K562 (cell line): ENCODE measurements at regions not wholly inside any gene's neighbourhood (a gene's known extent, or its start where the extent isn't known, plus 50 kb on each side); places are given as distances from the start of the nearest gene placed in this dataset.
"Not testable (repeated sequence)": the region's sequence is repeated elsewhere in the genome, so short reads cannot be mapped to it uniquely, and the experiment has no call there.

Experiments used
- ATAC-seq: fragments of 200-7000 bp; cut with Tn5 transposase; 3 replicates; pipeline ENCODE4 v1.9.1; 2020; ENCODE audit warnings: moderate library complexity
- BruUV-seq: library from RNA; stranded (reverse); fragments of 400-500 nt; replicated peaks from 2 replicates; lab custom pipeline; 2021; lab: Mats Ljungman, UMichigan
- CTCF ChIA-PET: fragments of 300-600 bp; formaldehyde crosslinking; extraction: SDS; loops from one replicate; lab custom pipeline; 2021; ENCODE audit warnings: low intra/inter-chr PET ratio; lab: Yijun Ruan, JAX
- POLR2A ChIA-PET: fragments of 300-600, 350-650 bp; sonication (Branson Sonifier 250); formaldehyde crosslinking; extraction: SDS; loops from one replicate; lab custom pipeline; 2021; ENCODE audit warnings: antibody characterized with exemption, inconsistent platforms; lab: Yijun Ruan, JAX
- DNase-seq, 4 experiments: peaks; one replicate each; pipeline versions ENCODE4 v3.0.0 to v3.0.0-alpha.2; 2011 to 2018; ENCODE audit warnings: low spot score in 3 of 4, mixed read lengths in 3 of 4; ENCODE audit errors: extremely low read depth in 1 of 4
- FAIRE-seq: peaks from 2 replicates; lab custom pipeline; 2011; peaks lifted over from hg19 to GRCh38; lab: Jason Lieb, UNC
- H2AFZ ChIP-seq: 2 replicates; pipeline ENCODE4 v1.6.0; 2011; ENCODE audit warnings: low read depth, low read length, control low read depth, inconsistent platforms
- H3K27ac ChIP-seq: fragments of 200-600 bp; 3 replicates; pipeline ENCODE4 v1.8.0; 2011; ENCODE audit warnings: low read depth, mild to moderate bottlenecking, control low read depth, inconsistent platforms, low read length, moderate library complexity, mixed read lengths; ENCODE audit errors: extremely low read depth
- H3K27me3 ChIP-seq, 2 experiments: fragments of 300-600 bp in 1 of 2; 2 replicates in 1 of 2; 3 replicates in 1 of 2; pipeline versions ENCODE4 v1.6.0 to v1.8.0; 2011; ENCODE audit warnings: inconsistent platforms in 2 of 2, low read length in 2 of 2, mild to moderate bottlenecking in 1 of 2, mixed read lengths in 1 of 2, moderate library complexity in 1 of 2; ENCODE audit not compliant: control insufficient read depth in 2 of 2, insufficient read depth in 2 of 2
- H3K36me3 ChIP-seq: fragments of 300-600 bp; 3 replicates; pipeline ENCODE4 v1.8.0; 2011; ENCODE audit warnings: mild to moderate bottlenecking, low read length, inconsistent platforms; ENCODE audit not compliant: control insufficient read depth, insufficient read depth
- H3K4me1 ChIP-seq, 2 experiments: fragments of 200-600 bp in 1 of 2; replicated peaks in 1 of 2; 2 replicates in 1 of 2; 3 replicates in 1 of 2; pipeline versions ENCODE4 v1.5.1 to v1.8.0; 2011; ENCODE audit warnings: inconsistent platforms in 2 of 2, low read length in 2 of 2, mild to moderate bottlenecking in 1 of 2, mixed read lengths in 1 of 2, moderate library complexity in 1 of 2; ENCODE audit not compliant: control insufficient read depth in 2 of 2, insufficient read depth in 2 of 2
- H3K4me2 ChIP-seq: 2 replicates; pipeline ENCODE4 v1.6.1; 2011; ENCODE audit warnings: low read length, control low read depth, inconsistent platforms, mixed read lengths; ENCODE audit not compliant: insufficient read depth
- H3K4me3 ChIP-seq: fragments of 200-600 bp; sonication (generic), shearing (Covaris generic); 2 replicates; pipeline ENCODE4 v1.5.1; 2016; ENCODE audit warnings: control low read depth, inconsistent platforms
- H3K79me2 ChIP-seq: fragments of 200-600 bp; 3 replicates; pipeline ENCODE4 v1.8.0; 2011; ENCODE audit warnings: low read length, inconsistent platforms; ENCODE audit not compliant: control insufficient read depth, insufficient read depth
- H3K9ac ChIP-seq, 2 experiments: 2 replicates each; pipeline versions ENCODE4 v1.6.0 to v1.6.1; 2011; ENCODE audit warnings: low read depth in 2 of 2, low read length in 2 of 2, control low read depth in 1 of 2, inconsistent platforms in 1 of 2, mild to moderate bottlenecking in 1 of 2, mixed read lengths in 1 of 2; ENCODE audit not compliant: insufficient read depth in 1 of 2
- H3K9me1 ChIP-seq: one replicate; pipeline ENCODE4 v1.6.0; 2011; ENCODE audit warnings: inconsistent platforms, mild to moderate bottlenecking, low read length, moderate library complexity; ENCODE audit not compliant: control insufficient read depth, insufficient read depth
- H3K9me3 ChIP-seq: replicated peaks from 2 replicates; pipeline ENCODE4 v1.5.1; 2011; ENCODE audit warnings: low read depth, low read length, inconsistent platforms; ENCODE audit not compliant: control insufficient read depth, insufficient read depth
- H4K20me1 ChIP-seq: replicated peaks from 2 replicates; pipeline ENCODE4 v1.6.1; 2011; ENCODE audit warnings: low read length, inconsistent platforms, mixed read lengths; ENCODE audit not compliant: control insufficient read depth, insufficient read depth
- C11orf30 ChIP-seq: fragments of 450-650 bp; IDR thresholded peaks from 2 replicates; pipeline ENCODE4 v1.6.1; 2016; ENCODE audit warnings: low read depth, mild to moderate bottlenecking
- MAFG ChIP-seq: fragments of 450-650 bp; conservative IDR thresholded peaks from 2 replicates; pipeline ENCODE4 v1.6.1; 2016; ENCODE audit warnings: missing genetic modification characterization, missing compliant biosample characterization
- RAD21 ChIP-seq, 2 experiments: fragments of 250-450 bp in 1 of 2; fragments of 450-650 bp in 1 of 2; sonication (Bioruptor Pico) in 1 of 2; formaldehyde crosslinking in 1 of 2; IDR thresholded peaks in 1 of 2; conservative IDR thresholded peaks in 1 of 2; 2 replicates each; pipeline versions ENCODE4 v1.4.0 to v1.8.0; 2020 to 2022; ENCODE audit warnings: mild to moderate bottlenecking in 2 of 2, moderate library complexity in 1 of 2
- ZNF316 ChIP-seq: fragments of 450-650 bp; IDR thresholded peaks from 2 replicates; pipeline ENCODE4 v1.6.1; 2016
- WGBS: fragments of 100-300 bp; shearing (Covaris generic); methylation state at CpG from one replicate; pipeline ENCODE4 v1.1.6; 2016; ENCODE audit warnings: low coverage, mixed read lengths; ENCODE audit not compliant: insufficient coverage; ENCODE audit errors: missing lambda C conversion rate; 5-methylcytosine and 5-hydroxymethylcytosine counted together
- in situ Hi-C: fragments of 300-500 bp; cut with MboI; formaldehyde crosslinking; loops from 4 replicates; pipeline ENCODE4 v1.15.0; 2018; ENCODE audit warnings: inconsistent platforms, mixed read lengths
- intact Hi-C: fragments of 100-400 bp; cut with micrococcal nuclease; formaldehyde crosslinking; loops from 2 replicates; pipeline ENCODE4 v1.14.2; 2022
- TF ChIP-seq, protein P1 (sequence below), 3 experiments: IDR thresholded peaks in 2 of 3; conservative IDR thresholded peaks in 1 of 3; 2 replicates each; pipeline ENCODE4 v1.5.1; 2011 to 2012; ENCODE audit warnings: low read length in 3 of 3, mild to moderate bottlenecking in 3 of 3, control low read depth in 2 of 3, improper control_type of control experiment in 1 of 3, inconsistent platforms in 1 of 3, low read depth in 1 of 3, mixed read lengths in 1 of 3, moderate library complexity in 1 of 3; ENCODE audit not compliant: insufficient read depth in 2 of 3
- TF ChIP-seq, protein P2 (sequence below): fragments of 450-650 bp; formaldehyde crosslinking; IDR thresholded peaks from 2 replicates; pipeline ENCODE4 v1.4.0; 2020; ENCODE audit warnings: mild to moderate bottlenecking, moderate library complexity

GRCh38 chr5:62222305-62222704 is 83.7 kb upstream of the KIF2A start:
- H3K9me3 ChIP-seq, H3K36me3 ChIP-seq, H3K9ac ChIP-seq, BruUV-seq, DNase-seq, H3K4me2 ChIP-seq, H3K27me3 ChIP-seq, H3K79me2 ChIP-seq, POLR2A ChIA-PET, H2AFZ ChIP-seq, H3K27ac ChIP-seq, H3K4me3 ChIP-seq, H3K4me1 ChIP-seq, in situ Hi-C loops, FAIRE-seq, ATAC-seq, H4K20me1 ChIP-seq, H3K9me1 ChIP-seq, intact Hi-C loops: not testable (repeated sequence)
- CTCF ChIA-PET: interaction anchor here (0.6 kb wide), 1 partner anchor 130 kb away, joined by 3 read pairs; no protein-coding TSS in a partner anchor
- 33% methylated on average over 2 of the region's 2 CpGs for WGBS

DNA sequence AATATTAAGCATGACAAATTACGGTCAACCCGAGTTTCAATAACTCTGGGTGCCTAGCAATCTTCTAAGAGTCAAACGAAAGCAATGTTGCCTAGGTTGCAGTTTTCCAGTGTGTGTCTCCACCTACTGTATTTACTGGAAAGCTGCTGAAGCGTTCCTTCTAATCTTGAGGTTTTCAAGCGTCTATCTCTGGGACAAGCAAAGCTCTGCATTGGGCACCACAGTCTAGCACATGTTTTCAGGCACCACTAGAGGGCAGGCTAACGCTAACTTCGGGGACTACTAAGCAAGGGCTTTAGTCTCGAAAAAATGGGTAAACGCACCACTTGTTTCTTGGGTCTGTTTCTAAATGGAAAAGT is 82.7 kb upstream of the KIF2A start:
- H3K27ac ChIP-seq, H3K9me3 ChIP-seq, H3K9ac ChIP-seq, DNase-seq, H3K4me2 ChIP-seq, H4K20me1 ChIP-seq, H3K4me3 ChIP-seq, H2AFZ ChIP-seq, H3K9me1 ChIP-seq, H3K4me1 ChIP-seq, H3K27me3 ChIP-seq, POLR2A ChIA-PET, H3K79me2 ChIP-seq, intact Hi-C loops, in situ Hi-C loops, BruUV-seq, H3K36me3 ChIP-seq: not testable (repeated sequence)
- CTCF ChIA-PET: interaction anchor here (2.4 kb wide), 1 partner anchor 131 kb away, joined by 13 read pairs; no protein-coding TSS in a partner anchor
- ATAC-seq (peak; percentile 99), FAIRE-seq (peak; percentile 42)
- 0% methylated on average over 4 of the region's 9 CpGs for WGBS
- TF ChIP-seq, protein P1, sequence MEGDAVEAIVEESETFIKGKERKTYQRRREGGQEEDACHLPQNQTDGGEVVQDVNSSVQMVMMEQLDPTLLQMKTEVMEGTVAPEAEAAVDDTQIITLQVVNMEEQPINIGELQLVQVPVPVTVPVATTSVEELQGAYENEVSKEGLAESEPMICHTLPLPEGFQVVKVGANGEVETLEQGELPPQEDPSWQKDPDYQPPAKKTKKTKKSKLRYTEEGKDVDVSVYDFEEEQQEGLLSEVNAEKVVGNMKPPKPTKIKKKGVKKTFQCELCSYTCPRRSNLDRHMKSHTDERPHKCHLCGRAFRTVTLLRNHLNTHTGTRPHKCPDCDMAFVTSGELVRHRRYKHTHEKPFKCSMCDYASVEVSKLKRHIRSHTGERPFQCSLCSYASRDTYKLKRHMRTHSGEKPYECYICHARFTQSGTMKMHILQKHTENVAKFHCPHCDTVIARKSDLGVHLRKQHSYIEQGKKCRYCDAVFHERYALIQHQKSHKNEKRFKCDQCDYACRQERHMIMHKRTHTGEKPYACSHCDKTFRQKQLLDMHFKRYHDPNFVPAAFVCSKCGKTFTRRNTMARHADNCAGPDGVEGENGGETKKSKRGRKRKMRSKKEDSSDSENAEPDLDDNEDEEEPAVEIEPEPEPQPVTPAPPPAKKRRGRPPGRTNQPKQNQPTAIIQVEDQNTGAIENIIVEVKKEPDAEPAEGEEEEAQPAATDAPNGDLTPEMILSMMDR (IDR thresholded peaks at IDR 0.05 in 2 of 3, conservative IDR thresholded peaks at IDR 0.05 in 1 of 3; ENCODE audit: insufficient read depth in 2 of 3, low read depth in 1 of 3, low read length in 3 of 3): peak; percentile 44 to 49 (median 44); a peak in 5 of 6 replicates
- TF ChIP-seq RAD21 (CRISPR knock-in tag; conservative IDR thresholded peaks at IDR 0.05 in 1 of 2, IDR thresholded peaks at IDR 0.05 in 1 of 2): peak; percentile 50 to 63
- TF ChIP-seq ZNF316: peak; percentile 33
- 0 out of 2 replicates have a peak, but pooled peaks have one; percentile 21 for TF ChIP-seq C11orf30
- TF ChIP-seq, protein P2, sequence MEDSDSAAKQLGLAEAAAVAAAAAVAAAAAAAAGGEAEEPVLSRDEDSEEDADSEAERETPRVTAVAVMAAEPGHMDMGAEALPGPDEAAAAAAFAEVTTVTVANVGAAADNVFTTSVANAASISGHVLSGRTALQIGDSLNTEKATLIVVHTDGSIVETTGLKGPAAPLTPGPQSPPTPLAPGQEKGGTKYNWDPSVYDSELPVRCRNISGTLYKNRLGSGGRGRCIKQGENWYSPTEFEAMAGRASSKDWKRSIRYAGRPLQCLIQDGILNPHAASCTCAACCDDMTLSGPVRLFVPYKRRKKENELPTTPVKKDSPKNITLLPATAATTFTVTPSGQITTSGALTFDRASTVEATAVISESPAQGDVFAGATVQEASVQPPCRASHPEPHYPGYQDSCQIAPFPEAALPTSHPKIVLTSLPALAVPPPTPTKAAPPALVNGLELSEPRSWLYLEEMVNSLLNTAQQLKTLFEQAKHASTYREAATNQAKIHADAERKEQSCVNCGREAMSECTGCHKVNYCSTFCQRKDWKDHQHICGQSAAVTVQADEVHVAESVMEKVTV (CRISPR knock-in tag): peak; percentile 49; the same call in 1 of the 2 replicates
- TF ChIP-seq MAFG (tag): peak; percentile 46; the same call in 1 of the 2 replicates
